CD14-positive monocyte (primary cell): ENCODE measurements at regions not wholly inside any gene's neighbourhood (a gene's known extent, or its start where the extent isn't known, plus 50 kb on each side); places are given as distances from the start of the nearest gene placed in this dataset.

Experiments
- DNase-seq, 3 donors: peaks; one replicate each; pipeline ENCODE4 v3.0.0-alpha.2; 2011 to 2022
- H2AFZ ChIP-seq: 2 replicates; pipeline ENCODE4 v1.6.0; 2012; ENCODE audit warnings: mild to moderate bottlenecking, low read depth, low read length, inconsistent platforms; ENCODE audit not compliant: insufficient read depth, poor library complexity, severe bottlenecking
- H3K27ac ChIP-seq, 2 donors: 1 replicate in 1 of 2; 2 replicates in 1 of 2; pipeline ENCODE4 v1.5.1; 2012 to 2013; ENCODE audit warnings: low read length in 2 of 2, control low read depth in 1 of 2, inconsistent platforms in 1 of 2, low read depth in 1 of 2, mild to moderate bottlenecking in 1 of 2
- H3K27me3 ChIP-seq, 2 donors: one replicate each; pipeline versions ENCODE4 v1.6.0 to v1.6.1; 2011 to 2013; ENCODE audit warnings: low read length in 2 of 2; ENCODE audit not compliant: control insufficient read depth in 2 of 2, insufficient read depth in 2 of 2
- H3K36me3 ChIP-seq, 2 donors: replicated peaks in 1 of 2; 1 replicate in 1 of 2; 2 replicates in 1 of 2; pipeline versions ENCODE4 v1.5.1 to v1.6.1; 2012 to 2013; ENCODE audit warnings: low read length in 2 of 2, control low read depth in 1 of 2, inconsistent platforms in 1 of 2, mild to moderate bottlenecking in 1 of 2; ENCODE audit not compliant: insufficient read depth in 2 of 2, control insufficient read depth in 1 of 2
- H3K4me1 ChIP-seq, 2 donors: 1 replicate in 1 of 2; 2 replicates in 1 of 2; pipeline versions ENCODE4 v1.5.1 to v1.6.1; 2012 to 2013; ENCODE audit warnings: low read length in 2 of 2, control low read depth in 1 of 2, inconsistent platforms in 1 of 2, mild to moderate bottlenecking in 1 of 2, moderate library complexity in 1 of 2; ENCODE audit not compliant: insufficient read depth in 2 of 2, control insufficient read depth in 1 of 2
- H3K4me2 ChIP-seq: replicated peaks from 2 replicates; pipeline ENCODE3; 2012; ENCODE audit warnings: low read length, moderate library complexity, mild to moderate bottlenecking; ENCODE audit not compliant: poor library complexity, severe bottlenecking; ENCODE audit errors: extremely low read depth
- H3K4me3 ChIP-seq, 3 experiments: fragments of 200-600 bp in 1 of 3; sonication (generic) in 1 of 3; replicated peaks in 1 of 3; 1 replicate in 2 of 3; 2 replicates in 1 of 3; pipeline ENCODE4 v1.5.1; 2011 to 2013; ENCODE audit warnings: low read length in 3 of 3, mild to moderate bottlenecking in 3 of 3, control low read depth in 2 of 3, low read depth in 2 of 3, inconsistent platforms in 1 of 3, moderate library complexity in 1 of 3
- H3K79me2 ChIP-seq: 2 replicates; pipeline ENCODE4 v1.6.0; 2012; ENCODE audit warnings: mild to moderate bottlenecking, control low read depth, inconsistent platforms, low read length, moderate library complexity; ENCODE audit not compliant: insufficient read depth
- H3K9ac ChIP-seq: 2 replicates; pipeline ENCODE4 v1.6.0; 2017; ENCODE audit warnings: low read length, mild to moderate bottlenecking; ENCODE audit not compliant: insufficient read depth, poor library complexity, severe bottlenecking
- H3K9me3 ChIP-seq, 2 donors: replicated peaks in 1 of 2; 1 replicate in 1 of 2; 2 replicates in 1 of 2; pipeline versions ENCODE4 v1.5.1 to v1.6.1; 2012 to 2013; ENCODE audit warnings: low read length in 2 of 2, control low read depth in 1 of 2; ENCODE audit not compliant: control insufficient read depth in 1 of 2, insufficient read depth in 1 of 2
- H4K20me1 ChIP-seq: 2 replicates; pipeline ENCODE4 v1.6.0; 2012; ENCODE audit warnings: mild to moderate bottlenecking, low read length, control low read depth, moderate library complexity; ENCODE audit not compliant: insufficient read depth
- H3K27ac Mint-ChIP-seq, 7 donors: one replicate each; pipeline ENCODE4 v1.8.0; 2020; ENCODE audit warnings: mild to moderate bottlenecking in 7 of 7, mixed read lengths in 7 of 7, moderate library complexity in 6 of 7, inconsistent platforms in 2 of 7
- H3K27me3 Mint-ChIP-seq, 3 donors: one replicate each; pipeline ENCODE4 v1.8.0; 2021 to 2022; ENCODE audit warnings: low read depth in 3 of 3, mild to moderate bottlenecking in 3 of 3, mixed read lengths in 3 of 3, moderate library complexity in 3 of 3, inconsistent platforms in 1 of 3
- H3K36me3 Mint-ChIP-seq, 2 donors: one replicate each; pipeline ENCODE4 v1.8.0; 2020; ENCODE audit warnings: mixed read lengths in 2 of 2, inconsistent platforms in 1 of 2, mild to moderate bottlenecking in 1 of 2
- H3K4me1 Mint-ChIP-seq: one replicate; pipeline ENCODE4 v1.8.0; 2020; ENCODE audit warnings: mild to moderate bottlenecking, mixed read lengths
- H3K4me3 Mint-ChIP-seq, 2 donors: one replicate each; pipeline ENCODE4 v1.8.0; 2020; ENCODE audit warnings: mild to moderate bottlenecking in 2 of 2, mixed read lengths in 2 of 2, moderate library complexity in 1 of 2
- H3K9me3 Mint-ChIP-seq, 7 donors: one replicate each; pipeline ENCODE4 v1.8.0; 2020 to 2022; ENCODE audit warnings: mixed read lengths in 7 of 7, mild to moderate bottlenecking in 6 of 7, moderate library complexity in 6 of 7, inconsistent platforms in 2 of 7
- CTCF ChIP-seq: fragments of 200-600 bp; IDR thresholded peaks from one replicate; pipeline ENCODE4 v1.8.0; 2022; ENCODE audit warnings: antibody characterized with exemption, mild to moderate bottlenecking
- WGBS: methylation state at CpG from one replicate; pipeline ENCODE4 v1.1.5; 2013; ENCODE audit warnings: missing lambda C conversion rate; ENCODE audit not compliant: insufficient coverage; 5-methylcytosine and 5-hydroxymethylcytosine counted together
- intact Hi-C, 2 donors: fragments of 100-400 bp; cut with micrococcal nuclease; formaldehyde crosslinking; loops; one replicate each; pipeline versions ENCODE4 v1.15.0 to v1.15.1; 2023

GRCh38 chr11:69939551-69940245 lies 120.5 kb upstream of the FGF3 start:
- Histone ChIP-seq H3K4me1 (no peaks in the 10 kb centered on the region), H3K27ac (no peak overlapping the region), H4K20me1 (no peaks in the 10 kb centered on the region), H3K9ac (no peak overlapping the region), H3K79me2 (no peaks in the 10 kb centered on the region), H3K9me3 (no peaks in the 10 kb centered on the region), H2AFZ (no peak overlapping the region), H3K4me2 (no peak overlapping the region), H3K27me3 (no peaks in the 10 kb centered on the region), H3K36me3 (no peaks in the 10 kb centered on the region), H3K4me3 (no peak overlapping the region)
- H3K4me1 Mint-ChIP-seq: no peaks in the 10 kb centered on the region
- H3K36me3 Mint-ChIP-seq: no peaks in the 10 kb centered on the region
- WGBS: 78% methylated on average over 15 of the region's 28 CpGs
- DNase-seq: no peak
- intact Hi-C loops: no loop called here
- H3K27ac Mint-ChIP-seq: no peak overlapping the region
- no peak overlapping the region for H3K4me3 Mint-ChIP-seq
- peaks cover 0 to 7% (median 3%) of the 10 kb centered on the region in 3 donors for H3K27me3 Mint-ChIP-seq
- TF ChIP-seq CTCF: no peak
- H3K9me3 Mint-ChIP-seq: peaks cover 0 to 5% (median 2%) of the 10 kb centered on the region in 7 donors

GRCh38 chr11:69940246-69940610 lies 121.0 kb upstream of the FGF3 start:
- Histone ChIP-seq H3K36me3 (no peaks in the 10 kb centered on the region), H2AFZ (no peak overlapping the region), H3K27me3 (no peaks in the 10 kb centered on the region), H3K4me3 (no peak overlapping the region), H3K79me2 (no peaks in the 10 kb centered on the region), H3K4me2 (no peak overlapping the region), H3K4me1 (no peaks in the 10 kb centered on the region), H4K20me1 (no peaks in the 10 kb centered on the region), H3K27ac (no peak overlapping the region), H3K9me3 (no peaks in the 10 kb centered on the region), H3K9ac (no peak overlapping the region)
- Mint-ChIP-seq H3K4me1 (no peaks in the 10 kb centered on the region), H3K27me3 (peaks cover 0 to 7% (median 3%) of the 10 kb centered on the region in 3 donors), H3K27ac (no peak overlapping the region), H3K4me3 (no peak overlapping the region), H3K9me3 (peaks cover 0 to 5% (median 2%) of the 10 kb centered on the region in 7 donors), H3K36me3 (no peaks in the 10 kb centered on the region)
- 81% methylated on average over 6 of the region's 6 CpGs for WGBS
- no peak for DNase-seq
- no peak for TF ChIP-seq CTCF
- intact Hi-C loops: no loop called here
